Endothelial cell of umbilical vein (primary cell): ENCODE measurements at regions not wholly inside any gene's neighbourhood (a gene's known extent, or its start where the extent isn't known, plus 50 kb on each side); places are given as distances from the start of the nearest gene placed in this dataset.

Experiments used
- BruUV-seq: library from RNA; stranded (reverse); fragments of 400-500 nt; replicated peaks from 2 replicates; lab custom pipeline; 2021; lab: Mats Ljungman, UMichigan
- CTCF ChIA-PET: fragments of 300-600, 350-600 bp; sonication (Branson Sonifier 250); formaldehyde crosslinking; loops from one replicate; lab custom pipeline; 2021; ENCODE audit warnings: antibody characterized with exemption, inconsistent platforms; lab: Charles Lee
- POLR2A ChIA-PET: fragments of 300-600, 350-600 bp; sonication (Branson Sonifier 250); formaldehyde crosslinking; loops from one replicate; lab custom pipeline; 2021; ENCODE audit warnings: antibody characterized with exemption, inconsistent platforms; lab: Charles Lee
- DNase-seq: peaks from one replicate; pipeline ENCODE4 v3.0.0-alpha.2; 2011; ENCODE audit warnings: low read depth, low spot score
- FAIRE-seq: peaks from 2 replicates; lab custom pipeline; 2011; peaks lifted over from hg19 to GRCh38; lab: Jason Lieb, UNC
- H2AFZ ChIP-seq: 2 replicates; pipeline ENCODE4 v1.6.0; 2012; ENCODE audit warnings: low read depth, low read length, control low read depth, inconsistent platforms
- H3K27ac ChIP-seq: 2 replicates; pipeline ENCODE4 v1.5.1; 2011; ENCODE audit warnings: low read depth, mild to moderate bottlenecking, control low read depth, low read length, moderate library complexity; ENCODE audit not compliant: insufficient read depth
- H3K27me3 ChIP-seq, 2 experiments: 2 replicates each; pipeline versions ENCODE4 v1.6.0 to v1.6.1; 2011; ENCODE audit warnings: low read length in 2 of 2, mixed read lengths in 1 of 2; ENCODE audit not compliant: control insufficient read depth in 2 of 2, insufficient read depth in 2 of 2
- H3K36me3 ChIP-seq, 2 experiments: 2 replicates in 1 of 2; 3 replicates in 1 of 2; pipeline ENCODE4 v1.5.1; 2011; ENCODE audit warnings: low read length in 2 of 2, mild to moderate bottlenecking in 1 of 2, moderate library complexity in 1 of 2; ENCODE audit not compliant: control insufficient read depth in 2 of 2, insufficient read depth in 2 of 2; ENCODE audit errors: extremely low read depth in 1 of 2
- H3K4me1 ChIP-seq: 3 replicates; pipeline ENCODE4 v1.5.1; 2011; ENCODE audit warnings: mild to moderate bottlenecking, low read length; ENCODE audit not compliant: control insufficient read depth, insufficient read depth; ENCODE audit errors: extremely low read depth
- H3K4me2 ChIP-seq: 2 replicates; pipeline ENCODE4 v1.6.1; 2011; ENCODE audit warnings: low read length, control low read depth, mixed read lengths; ENCODE audit not compliant: insufficient read depth
- H3K4me3 ChIP-seq, 3 experiments: fragments of 200-600 bp in 1 of 3; sonication (generic), shearing (Covaris generic) in 1 of 3; replicated peaks in 1 of 3; 2 replicates each; pipeline ENCODE4 v1.5.1; 2011 to 2016; ENCODE audit warnings: control low read depth in 3 of 3, low read length in 3 of 3, mild to moderate bottlenecking in 2 of 3, inconsistent platforms in 1 of 3, low read depth in 1 of 3, moderate library complexity in 1 of 3; ENCODE audit not compliant: insufficient read depth in 1 of 3
- H3K79me2 ChIP-seq: 2 replicates; pipeline ENCODE4 v1.6.0; 2012; ENCODE audit warnings: low read length, inconsistent platforms; ENCODE audit not compliant: control insufficient read depth, insufficient read depth
- H3K9ac ChIP-seq: replicated peaks from 2 replicates; pipeline ENCODE3; 2011; ENCODE audit warnings: low read length, control low read depth; ENCODE audit not compliant: insufficient read depth; ENCODE audit errors: extremely low read depth
- H3K9me1 ChIP-seq: replicated peaks from 3 replicates; pipeline ENCODE4 v1.6.0; 2011; ENCODE audit warnings: mild to moderate bottlenecking, low read length; ENCODE audit not compliant: control insufficient read depth, insufficient read depth; ENCODE audit errors: extremely low read depth
- H3K9me3 ChIP-seq: replicated peaks from 2 replicates; pipeline ENCODE4 v1.5.1; 2012; ENCODE audit warnings: low read length, inconsistent platforms; ENCODE audit not compliant: control insufficient read depth, insufficient read depth
- H4K20me1 ChIP-seq: replicated peaks from 2 replicates; pipeline ENCODE3; 2011; ENCODE audit warnings: mild to moderate bottlenecking, low read length; ENCODE audit not compliant: control insufficient read depth, insufficient read depth; ENCODE audit errors: extremely low read depth
- EZH2 ChIP-seq: IDR thresholded peaks from 2 replicates; pipeline ENCODE4 v1.6.1; 2012; ENCODE audit warnings: borderline replicate concordance, low read depth, mild to moderate bottlenecking, moderate library complexity, low read length, inconsistent platforms; ENCODE audit not compliant: severe bottlenecking
- FOS ChIP-seq: IDR thresholded peaks from 2 replicates; pipeline ENCODE4 v1.6.1; 2011; ENCODE audit warnings: mild to moderate bottlenecking, low read length, moderate library complexity, borderline replicate concordance; ENCODE audit not compliant: insufficient read depth
- GATA2 ChIP-seq: IDR thresholded peaks from 2 replicates; pipeline ENCODE4 v1.7.0; 2011; ENCODE audit warnings: low read depth, mild to moderate bottlenecking, moderate library complexity, mixed read lengths, low read length; ENCODE audit not compliant: insufficient read length, insufficient read depth
- JUN ChIP-seq: IDR thresholded peaks from 2 replicates; pipeline ENCODE4 v1.6.1; 2011; ENCODE audit warnings: borderline replicate concordance, low read depth; ENCODE audit not compliant: insufficient read length, insufficient read depth
- MYC ChIP-seq: IDR thresholded peaks from one replicate; pipeline ENCODE4 v1.6.1; 2011; ENCODE audit warnings: mild to moderate bottlenecking, low read depth, low read length
- POLR2A ChIP-seq: IDR thresholded peaks from 2 replicates; pipeline ENCODE4 v1.6.1; 2012; ENCODE audit warnings: low read depth, mild to moderate bottlenecking, control low read depth, low read length
- POLR2AphosphoS5 ChIP-seq: IDR thresholded peaks from 2 replicates; pipeline ENCODE4 v1.6.1; 2012; ENCODE audit warnings: low read depth, mild to moderate bottlenecking, control low read depth, low read length, moderate library complexity; ENCODE audit not compliant: insufficient read depth
- dilution Hi-C: fragments of 300-500 bp; cut with MboI; formaldehyde crosslinking; loops from one replicate; pipeline ENCODE4 v1.15.0; 2019; ENCODE audit warnings: low sequenced_read_pairs; ENCODE audit not compliant: extremely low pct_ligation_motif_present
- intact Hi-C: fragments of 100-400 bp; cut with micrococcal nuclease; formaldehyde crosslinking; loops from one replicate; pipeline ENCODE4 v1.10.0; 2022
- TF ChIP-seq, protein P1 (sequence below), 2 donors: IDR thresholded peaks; 1 replicate in 1 of 2; 2 replicates in 1 of 2; pipeline ENCODE4 v1.5.1; 2011; ENCODE audit warnings: low read length in 2 of 2, mild to moderate bottlenecking in 2 of 2, moderate library complexity in 2 of 2, control low read depth in 1 of 2, inconsistent platforms in 1 of 2, low read depth in 1 of 2; ENCODE audit not compliant: insufficient read depth in 1 of 2; ENCODE audit errors: extremely low read depth in 1 of 2
- TF ChIP-seq, protein P2 (sequence below): IDR thresholded peaks from 2 replicates; pipeline ENCODE4 v1.6.1; 2011; ENCODE audit not compliant: insufficient read depth, insufficient read length

DNA sequence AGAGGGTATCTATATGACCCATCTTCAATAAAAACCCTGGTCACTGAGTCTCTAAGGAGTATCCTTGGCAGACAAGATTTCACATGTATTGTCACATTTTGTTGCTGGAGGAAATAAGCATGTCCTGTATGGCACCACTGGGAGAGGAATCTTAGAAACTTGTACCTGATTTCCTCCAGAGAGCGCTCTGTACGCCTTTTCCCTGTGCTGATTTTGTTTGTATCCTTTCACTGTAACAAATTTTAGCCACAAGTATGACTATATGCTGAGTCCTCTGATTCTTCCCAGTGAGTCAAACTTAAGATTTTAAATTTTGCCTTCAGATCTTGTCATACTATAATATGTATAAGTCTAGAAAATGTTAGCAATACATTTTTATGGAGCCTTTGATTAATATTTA is 102.8 kb downstream of the ITIH6 start:
- intact Hi-C loops, result no loop called here
- H3K4me3 ChIP-seq, result no peak overlapping the region
- H3K4me1 ChIP-seq, result no peaks in the 10 kb centered on the region
- dilution Hi-C loops, result no loop called here
- H3K9me3 ChIP-seq, result no peaks in the 10 kb centered on the region
- FAIRE-seq (no peak), DNase-seq (no peak)
- no peaks in the 10 kb centered on the region for H3K79me2 ChIP-seq
- TF ChIP-seq FOS, result no peak
- TF ChIP-seq, protein P1, sequence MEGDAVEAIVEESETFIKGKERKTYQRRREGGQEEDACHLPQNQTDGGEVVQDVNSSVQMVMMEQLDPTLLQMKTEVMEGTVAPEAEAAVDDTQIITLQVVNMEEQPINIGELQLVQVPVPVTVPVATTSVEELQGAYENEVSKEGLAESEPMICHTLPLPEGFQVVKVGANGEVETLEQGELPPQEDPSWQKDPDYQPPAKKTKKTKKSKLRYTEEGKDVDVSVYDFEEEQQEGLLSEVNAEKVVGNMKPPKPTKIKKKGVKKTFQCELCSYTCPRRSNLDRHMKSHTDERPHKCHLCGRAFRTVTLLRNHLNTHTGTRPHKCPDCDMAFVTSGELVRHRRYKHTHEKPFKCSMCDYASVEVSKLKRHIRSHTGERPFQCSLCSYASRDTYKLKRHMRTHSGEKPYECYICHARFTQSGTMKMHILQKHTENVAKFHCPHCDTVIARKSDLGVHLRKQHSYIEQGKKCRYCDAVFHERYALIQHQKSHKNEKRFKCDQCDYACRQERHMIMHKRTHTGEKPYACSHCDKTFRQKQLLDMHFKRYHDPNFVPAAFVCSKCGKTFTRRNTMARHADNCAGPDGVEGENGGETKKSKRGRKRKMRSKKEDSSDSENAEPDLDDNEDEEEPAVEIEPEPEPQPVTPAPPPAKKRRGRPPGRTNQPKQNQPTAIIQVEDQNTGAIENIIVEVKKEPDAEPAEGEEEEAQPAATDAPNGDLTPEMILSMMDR (IDR thresholded peaks at IDR 0.05; ENCODE audit: extremely low read depth in 1 of 2, insufficient read depth in 1 of 2, low read depth in 1 of 2, low read length in 2 of 2), result no peak
- no peak for TF ChIP-seq GATA2
- no peak for TF ChIP-seq POLR2A
- TF ChIP-seq EZH2, result no peak
- TF ChIP-seq POLR2AphosphoS5, result no peak
- TF ChIP-seq JUN, result no peak
- TF ChIP-seq, protein P2, sequence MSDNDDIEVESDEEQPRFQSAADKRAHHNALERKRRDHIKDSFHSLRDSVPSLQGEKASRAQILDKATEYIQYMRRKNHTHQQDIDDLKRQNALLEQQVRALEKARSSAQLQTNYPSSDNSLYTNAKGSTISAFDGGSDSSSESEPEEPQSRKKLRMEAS, result no peak
- TF ChIP-seq MYC, result no peak
- H3K27me3 ChIP-seq, result no peaks in the 10 kb centered on the region
- H2AFZ ChIP-seq, result no peak overlapping the region
- H3K27ac ChIP-seq, result no peak overlapping the region
- CTCF ChIA-PET, result no interaction called here
- no peak overlapping the region for H3K4me2 ChIP-seq
- H4K20me1 ChIP-seq, result no peaks in the 10 kb centered on the region
- no peak overlapping the region for H3K9ac ChIP-seq
- H3K36me3 ChIP-seq, result no peaks in the 10 kb centered on the region
- H3K9me1 ChIP-seq, result no peaks in the 10 kb centered on the region
- POLR2A ChIA-PET, result no interaction called here
- BruUV-seq, result no TSS peak
